ENCODE measurements at regions not wholly inside any gene's neighbourhood (a gene's known extent, or its start where the extent isn't known, plus 50 kb on each side); places are given as distances from the start of the nearest gene placed in this dataset.

DNA sequence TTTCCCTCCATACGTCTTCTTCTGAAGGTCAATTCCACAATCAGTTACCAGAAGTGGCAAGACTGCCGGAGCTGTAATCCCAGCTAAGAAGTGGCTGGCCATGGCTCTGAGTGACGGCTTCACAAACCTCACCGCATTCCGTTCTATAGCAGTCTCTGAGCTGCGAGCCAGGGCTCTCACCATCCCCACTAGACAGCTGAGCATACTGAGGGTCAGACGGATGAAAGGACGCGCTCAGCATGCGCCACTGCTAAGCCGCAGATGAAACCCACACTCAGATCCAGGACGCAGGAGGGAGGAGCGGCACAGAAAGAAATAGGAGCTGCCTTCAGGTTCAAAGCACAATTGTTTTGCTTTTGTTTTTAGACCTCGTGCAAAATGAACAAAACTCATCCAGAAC, 97.9 kb downstream of the ANKRD60 start:
- H3K4me3 ChIP-seq = no peak overlapping the region
- H3K9me2 ChIP-seq (ENCODE audit: insufficient read depth) = no peaks in the 10 kb centered on the region
- H3K4me2 ChIP-seq = peak overlapping the region; percentile 64
- no peaks in the 10 kb centered on the region for H3K79me2 ChIP-seq (replicated peaks; ENCODE audit: insufficient read depth)
- no peak overlapping the region for H3K27ac ChIP-seq (ENCODE audit: low read depth)
- H2AFZ ChIP-seq = peak overlapping the region; percentile 83
- H3K36me3 ChIP-seq (ENCODE audit: insufficient read depth) = no peaks in the 10 kb centered on the region
- H3K27ac Mint-ChIP-seq = no peak overlapping the region
- H3K9me3 Mint-ChIP-seq = peaks cover 8% of the 10 kb centered on the region; the same call in 1 of the 3 replicates
- H3K27me3 ChIP-seq (ENCODE audit: insufficient read depth) = no peaks in the 10 kb centered on the region
- TF ChIP-seq, protein P1, sequence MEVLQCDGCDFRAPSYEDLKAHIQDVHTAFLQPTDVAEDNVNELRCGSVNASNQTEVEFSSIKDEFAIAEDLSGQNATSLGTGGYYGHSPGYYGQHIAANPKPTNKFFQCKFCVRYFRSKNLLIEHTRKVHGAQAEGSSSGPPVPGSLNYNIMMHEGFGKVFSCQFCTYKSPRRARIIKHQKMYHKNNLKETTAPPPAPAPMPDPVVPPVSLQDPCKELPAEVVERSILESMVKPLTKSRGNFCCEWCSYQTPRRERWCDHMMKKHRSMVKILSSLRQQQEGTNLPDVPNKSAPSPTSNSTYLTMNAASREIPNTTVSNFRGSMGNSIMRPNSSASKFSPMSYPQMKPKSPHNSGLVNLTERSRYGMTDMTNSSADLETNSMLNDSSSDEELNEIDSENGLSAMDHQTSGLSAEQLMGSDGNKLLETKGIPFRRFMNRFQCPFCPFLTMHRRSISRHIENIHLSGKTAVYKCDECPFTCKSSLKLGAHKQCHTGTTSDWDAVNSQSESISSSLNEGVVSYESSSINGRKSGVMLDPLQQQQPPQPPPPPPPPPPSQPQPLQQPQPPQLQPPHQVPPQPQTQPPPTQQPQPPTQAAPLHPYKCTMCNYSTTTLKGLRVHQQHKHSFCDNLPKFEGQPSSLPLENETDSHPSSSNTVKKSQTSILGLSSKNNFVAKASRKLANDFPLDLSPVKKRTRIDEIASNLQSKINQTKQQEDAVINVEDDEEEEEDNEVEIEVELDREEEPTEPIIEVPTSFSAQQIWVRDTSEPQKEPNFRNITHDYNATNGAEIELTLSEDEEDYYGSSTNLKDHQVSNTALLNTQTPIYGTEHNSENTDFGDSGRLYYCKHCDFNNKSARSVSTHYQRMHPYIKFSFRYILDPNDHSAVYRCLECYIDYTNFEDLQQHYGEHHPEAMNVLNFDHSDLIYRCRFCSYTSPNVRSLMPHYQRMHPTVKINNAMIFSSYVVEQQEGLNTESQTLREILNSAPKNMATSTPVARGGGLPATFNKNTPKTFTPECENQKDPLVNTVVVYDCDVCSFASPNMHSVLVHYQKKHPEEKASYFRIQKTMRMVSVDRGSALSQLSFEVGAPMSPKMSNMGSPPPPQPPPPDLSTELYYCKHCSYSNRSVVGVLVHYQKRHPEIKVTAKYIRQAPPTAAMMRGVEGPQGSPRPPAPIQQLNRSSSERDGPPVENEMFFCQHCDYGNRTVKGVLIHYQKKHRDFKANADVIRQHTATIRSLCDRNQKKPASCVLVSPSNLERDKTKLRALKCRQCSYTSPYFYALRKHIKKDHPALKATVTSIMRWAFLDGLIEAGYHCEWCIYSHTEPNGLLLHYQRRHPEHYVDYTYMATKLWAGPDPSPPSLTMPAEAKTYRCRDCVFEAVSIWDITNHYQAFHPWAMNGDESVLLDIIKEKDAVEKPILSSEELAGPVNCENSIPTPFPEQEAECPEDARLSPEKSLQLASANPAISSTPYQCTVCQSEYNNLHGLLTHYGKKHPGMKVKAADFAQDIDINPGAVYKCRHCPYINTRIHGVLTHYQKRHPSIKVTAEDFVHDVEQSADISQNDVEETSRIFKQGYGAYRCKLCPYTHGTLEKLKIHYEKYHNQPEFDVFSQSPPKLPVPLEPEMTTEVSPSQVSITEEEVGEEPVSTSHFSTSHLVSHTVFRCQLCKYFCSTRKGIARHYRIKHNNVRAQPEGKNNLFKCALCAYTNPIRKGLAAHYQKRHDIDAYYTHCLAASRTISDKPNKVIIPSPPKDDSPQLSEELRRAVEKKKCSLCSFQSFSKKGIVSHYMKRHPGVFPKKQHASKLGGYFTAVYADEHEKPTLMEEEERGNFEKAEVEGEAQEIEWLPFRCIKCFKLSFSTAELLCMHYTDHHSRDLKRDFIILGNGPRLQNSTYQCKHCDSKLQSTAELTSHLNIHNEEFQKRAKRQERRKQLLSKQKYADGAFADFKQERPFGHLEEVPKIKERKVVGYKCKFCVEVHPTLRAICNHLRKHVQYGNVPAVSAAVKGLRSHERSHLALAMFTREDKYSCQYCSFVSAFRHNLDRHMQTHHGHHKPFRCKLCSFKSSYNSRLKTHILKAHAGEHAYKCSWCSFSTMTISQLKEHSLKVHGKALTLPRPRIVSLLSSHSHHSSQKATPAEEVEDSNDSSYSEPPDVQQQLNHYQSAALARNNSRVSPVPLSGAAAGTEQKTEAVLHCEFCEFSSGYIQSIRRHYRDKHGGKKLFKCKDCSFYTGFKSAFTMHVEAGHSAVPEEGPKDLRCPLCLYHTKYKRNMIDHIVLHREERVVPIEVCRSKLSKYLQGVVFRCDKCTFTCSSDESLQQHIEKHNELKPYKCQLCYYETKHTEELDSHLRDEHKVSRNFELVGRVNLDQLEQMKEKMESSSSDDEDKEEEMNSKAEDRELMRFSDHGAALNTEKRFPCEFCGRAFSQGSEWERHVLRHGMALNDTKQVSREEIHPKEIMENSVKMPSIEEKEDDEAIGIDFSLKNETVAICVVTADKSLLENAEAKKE (CRISPR knock-in tag; IDR thresholded peaks at IDR 0.05) = no peak
- DNase-seq (ENCODE audit: low spot score) (no peak), ATAC-seq (peak; percentile 38)
- H3F3A ChIP-seq (replicated peaks; ENCODE audit: low read depth) = no peaks in the 10 kb centered on the region
- H3K4me3 Mint-ChIP-seq = no peak overlapping the region
- no peaks in the 10 kb centered on the region; the same call in 2 of the 3 replicates for H3K36me3 Mint-ChIP-seq (ENCODE audit: low read depth)
- H4K20me1 ChIP-seq (replicated peaks; ENCODE audit: insufficient read depth) = no peaks in the 10 kb centered on the region
- H3K4me1 Mint-ChIP-seq = peaks cover 32% of the 10 kb centered on the region
- H3K4me1 ChIP-seq (ENCODE audit: insufficient read depth) = peaks cover 22% of the 10 kb centered on the region
- H3K27me3 Mint-ChIP-seq (ENCODE audit: insufficient read depth, low read depth, poor library complexity) = peaks cover 5% of the 10 kb centered on the region

DNA sequence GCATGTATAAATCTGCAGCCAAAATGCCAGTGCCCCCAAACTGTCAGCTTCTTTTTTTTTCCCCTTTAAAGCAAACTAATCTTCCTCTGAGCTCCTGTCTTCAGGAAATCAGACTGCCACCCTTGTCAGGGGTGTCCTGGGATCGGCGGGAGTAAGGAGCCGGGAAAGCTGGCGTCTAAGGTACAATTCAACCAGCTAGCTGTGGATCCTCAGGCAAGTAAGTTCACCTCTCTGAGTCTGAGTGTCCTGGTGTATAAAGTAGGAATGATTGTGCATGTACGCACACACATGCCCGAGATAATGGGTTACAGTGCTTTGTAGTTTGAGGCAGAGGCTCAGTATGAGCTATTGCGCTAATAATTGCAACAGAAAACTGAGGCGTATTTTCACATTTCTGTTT, 98.3 kb downstream of the ANKRD60 start:
- peaks cover 28% of the 10 kb centered on the region for H3K4me1 Mint-ChIP-seq
- H3K9me3 Mint-ChIP-seq = peaks cover 8% of the 10 kb centered on the region; the same call in 1 of the 3 replicates
- Histone ChIP-seq H3K4me2 (peak overlapping the region; percentile 64; the same call in 1 of the 2 replicates), H4K20me1 (replicated peaks; ENCODE audit: insufficient read depth) (no peaks in the 10 kb centered on the region), H3K4me3 (no peak overlapping the region), H3K79me2 (replicated peaks; ENCODE audit: insufficient read depth) (no peaks in the 10 kb centered on the region), H3K27ac (ENCODE audit: low read depth) (no peak overlapping the region), H3K36me3 (ENCODE audit: insufficient read depth) (no peaks in the 10 kb centered on the region), H3K27me3 (ENCODE audit: insufficient read depth) (no peaks in the 10 kb centered on the region), H3K4me1 (ENCODE audit: insufficient read depth) (peaks cover 22% of the 10 kb centered on the region), H3F3A (replicated peaks; ENCODE audit: low read depth) (no peaks in the 10 kb centered on the region), H3K9me2 (ENCODE audit: insufficient read depth) (no peaks in the 10 kb centered on the region), H2AFZ (peak overlapping the region; percentile 83)
- no peak overlapping the region for H3K27ac Mint-ChIP-seq
- H3K27me3 Mint-ChIP-seq (ENCODE audit: insufficient read depth, low read depth, poor library complexity) = peaks cover 2% of the 10 kb centered on the region
- ATAC-seq = no peak
- no peaks in the 10 kb centered on the region; the same call in 2 of the 3 replicates for H3K36me3 Mint-ChIP-seq (ENCODE audit: low read depth)
- no peak for DNase-seq (ENCODE audit: low spot score)
- no peak overlapping the region for H3K4me3 Mint-ChIP-seq
- TF ChIP-seq STAT1 (IDR thresholded peaks at IDR 0.05; ENCODE audit: unreplicated experiment) = no peak
- TF ChIP-seq NANOG (IDR thresholded peaks at IDR 0.05; ENCODE audit: borderline replicate concordance) = no peak
- TF ChIP-seq EZH2 (IDR thresholded peaks at IDR 0.05; ENCODE audit: low read depth, unreplicated experiment) = no peak
- no peak for TF ChIP-seq CREB1 (CRISPR knock-in tag; IDR thresholded peaks at IDR 0.05; ENCODE audit: low read depth)
- TF ChIP-seq, protein P2, sequence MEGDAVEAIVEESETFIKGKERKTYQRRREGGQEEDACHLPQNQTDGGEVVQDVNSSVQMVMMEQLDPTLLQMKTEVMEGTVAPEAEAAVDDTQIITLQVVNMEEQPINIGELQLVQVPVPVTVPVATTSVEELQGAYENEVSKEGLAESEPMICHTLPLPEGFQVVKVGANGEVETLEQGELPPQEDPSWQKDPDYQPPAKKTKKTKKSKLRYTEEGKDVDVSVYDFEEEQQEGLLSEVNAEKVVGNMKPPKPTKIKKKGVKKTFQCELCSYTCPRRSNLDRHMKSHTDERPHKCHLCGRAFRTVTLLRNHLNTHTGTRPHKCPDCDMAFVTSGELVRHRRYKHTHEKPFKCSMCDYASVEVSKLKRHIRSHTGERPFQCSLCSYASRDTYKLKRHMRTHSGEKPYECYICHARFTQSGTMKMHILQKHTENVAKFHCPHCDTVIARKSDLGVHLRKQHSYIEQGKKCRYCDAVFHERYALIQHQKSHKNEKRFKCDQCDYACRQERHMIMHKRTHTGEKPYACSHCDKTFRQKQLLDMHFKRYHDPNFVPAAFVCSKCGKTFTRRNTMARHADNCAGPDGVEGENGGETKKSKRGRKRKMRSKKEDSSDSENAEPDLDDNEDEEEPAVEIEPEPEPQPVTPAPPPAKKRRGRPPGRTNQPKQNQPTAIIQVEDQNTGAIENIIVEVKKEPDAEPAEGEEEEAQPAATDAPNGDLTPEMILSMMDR (conservative IDR thresholded peaks at IDR 0.05; ENCODE audit: low read depth in 2 of 2) = no peak
- TF ChIP-seq, protein P3, sequence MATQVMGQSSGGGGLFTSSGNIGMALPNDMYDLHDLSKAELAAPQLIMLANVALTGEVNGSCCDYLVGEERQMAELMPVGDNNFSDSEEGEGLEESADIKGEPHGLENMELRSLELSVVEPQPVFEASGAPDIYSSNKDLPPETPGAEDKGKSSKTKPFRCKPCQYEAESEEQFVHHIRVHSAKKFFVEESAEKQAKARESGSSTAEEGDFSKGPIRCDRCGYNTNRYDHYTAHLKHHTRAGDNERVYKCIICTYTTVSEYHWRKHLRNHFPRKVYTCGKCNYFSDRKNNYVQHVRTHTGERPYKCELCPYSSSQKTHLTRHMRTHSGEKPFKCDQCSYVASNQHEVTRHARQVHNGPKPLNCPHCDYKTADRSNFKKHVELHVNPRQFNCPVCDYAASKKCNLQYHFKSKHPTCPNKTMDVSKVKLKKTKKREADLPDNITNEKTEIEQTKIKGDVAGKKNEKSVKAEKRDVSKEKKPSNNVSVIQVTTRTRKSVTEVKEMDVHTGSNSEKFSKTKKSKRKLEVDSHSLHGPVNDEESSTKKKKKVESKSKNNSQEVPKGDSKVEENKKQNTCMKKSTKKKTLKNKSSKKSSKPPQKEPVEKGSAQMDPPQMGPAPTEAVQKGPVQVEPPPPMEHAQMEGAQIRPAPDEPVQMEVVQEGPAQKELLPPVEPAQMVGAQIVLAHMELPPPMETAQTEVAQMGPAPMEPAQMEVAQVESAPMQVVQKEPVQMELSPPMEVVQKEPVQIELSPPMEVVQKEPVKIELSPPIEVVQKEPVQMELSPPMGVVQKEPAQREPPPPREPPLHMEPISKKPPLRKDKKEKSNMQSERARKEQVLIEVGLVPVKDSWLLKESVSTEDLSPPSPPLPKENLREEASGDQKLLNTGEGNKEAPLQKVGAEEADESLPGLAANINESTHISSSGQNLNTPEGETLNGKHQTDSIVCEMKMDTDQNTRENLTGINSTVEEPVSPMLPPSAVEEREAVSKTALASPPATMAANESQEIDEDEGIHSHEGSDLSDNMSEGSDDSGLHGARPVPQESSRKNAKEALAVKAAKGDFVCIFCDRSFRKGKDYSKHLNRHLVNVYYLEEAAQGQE (IDR thresholded peaks at IDR 0.05; ENCODE audit: unreplicated experiment) = no peak
- no peak for TF ChIP-seq EZH2phosphoT487 (IDR thresholded peaks at IDR 0.05; ENCODE audit: unreplicated experiment)
- no peak for TF ChIP-seq JUNB (IDR thresholded peaks at IDR 0.05; ENCODE audit: unreplicated experiment)
- TF ChIP-seq ZNF114 (CRISPR knock-in tag; IDR thresholded peaks at IDR 0.05) = no peak
- no peak for TF ChIP-seq POLR2AphosphoS5 (IDR thresholded peaks at IDR 0.05; ENCODE audit: low read depth)
